RKO (cell line): ENCODE measurements at regions not wholly inside any gene's neighbourhood (a gene's known extent, or its start where the extent isn't known, plus 50 kb on each side); places are given as distances from the start of the nearest gene placed in this dataset.

Experiments used
- DNase-seq: peaks from one replicate; pipeline ENCODE4 v3.0.0-alpha.2; 2016; ENCODE audit warnings: low spot score

GRCh38 chr2:12027136-12027535 is 280.7 kb downstream of the LPIN1 start:
- DNase-seq, result no peak

GRCh38 chr2:12031866-12032265 is 285.4 kb downstream of the LPIN1 start:
- DNase-seq, result no peak

- DNase-seq, result no peak
Observed at GRCh38 chr2:12032398-12032797, 286.0 kb downstream of the LPIN1 start.

- no peak for DNase-seq
Observed at GRCh38 chr2:12032975-12033374, 286.5 kb downstream of the LPIN1 start.

GRCh38 chr2:12033494-12033893 is 287.1 kb downstream of the LPIN1 start:
- DNase-seq, result no peak

GRCh38 chr2:12034382-12034781 is 287.9 kb downstream of the LPIN1 start:
- no peak for DNase-seq

- DNase-seq, result no peak
Observed at GRCh38 chr2:12035029-12035720, 288.7 kb downstream of the LPIN1 start.

- no peak for DNase-seq
Observed at GRCh38 chr2:12035956-12036639, 289.7 kb downstream of the LPIN1 start.

GRCh38 chr2:12036640-12036983 is 290.2 kb downstream of the LPIN1 start:
- no peak for DNase-seq

- no peak for DNase-seq
Observed at GRCh38 chr2:12037301-12037700, 290.9 kb downstream of the LPIN1 start.

GRCh38 chr2:12041236-12041635 is 294.8 kb downstream of the LPIN1 start:
- DNase-seq, result no peak

GRCh38 chr2:12043131-12043530 is 296.7 kb downstream of the LPIN1 start:
- DNase-seq, result no peak

GRCh38 chr2:12044857-12045256 is 298.4 kb downstream of the LPIN1 start:
- DNase-seq, result no peak

GRCh38 chr2:12045864-12046291 is 299.4 kb downstream of the LPIN1 start:
- no peak for DNase-seq

GRCh38 chr2:12046641-12047040 is 300.2 kb downstream of the LPIN1 start:
- DNase-seq, result no peak

- no peak for DNase-seq
Observed at GRCh38 chr2:12047761-12048160, 301.3 kb downstream of the LPIN1 start.

GRCh38 chr2:12048550-12048949 is 302.1 kb downstream of the LPIN1 start:
- no peak for DNase-seq

- DNase-seq, result peak; percentile 20
Observed at GRCh38 chr2:12050396-12050795, 304.0 kb downstream of the LPIN1 start.

GRCh38 chr2:12051831-12052230 is 305.4 kb downstream of the LPIN1 start:
- DNase-seq, result no peak

- no peak for DNase-seq
Observed at GRCh38 chr2:12052796-12053195, 306.4 kb downstream of the LPIN1 start.

GRCh38 chr2:12054956-12055618 is 308.7 kb downstream of the LPIN1 start:
- no peak for DNase-seq

GRCh38 chr2:12057436-12058166 is 311.2 kb downstream of the LPIN1 start:
- no peak for DNase-seq
